Glutamatergic neuron (in vitro differentiated cells): ENCODE measurements at regions not wholly inside any gene's neighbourhood (a gene's known extent, or its start where the extent isn't known, plus 50 kb on each side); places are given as distances from the start of the nearest gene placed in this dataset.

ENCODE experiments used
- DNase-seq: peaks from one replicate; pipeline ENCODE4 v3.0.0; 2022
- H3K27ac Mint-ChIP-seq: one replicate; pipeline ENCODE4 v1.8.0; 2020; ENCODE audit warnings: mild to moderate bottlenecking, mixed read lengths, inconsistent platforms; ENCODE audit not compliant: unreplicated experiment
- H3K27me3 Mint-ChIP-seq: one replicate; pipeline ENCODE4 v1.8.0; 2020; ENCODE audit warnings: mild to moderate bottlenecking, moderate library complexity, mixed read lengths, inconsistent platforms; ENCODE audit not compliant: unreplicated experiment
- H3K36me3 Mint-ChIP-seq: one replicate; pipeline ENCODE4 v1.8.0; 2020; ENCODE audit warnings: mild to moderate bottlenecking, mixed read lengths, inconsistent platforms; ENCODE audit not compliant: unreplicated experiment
- H3K4me1 Mint-ChIP-seq: one replicate; pipeline ENCODE4 v1.8.0; 2020; ENCODE audit warnings: mild to moderate bottlenecking, low read depth, mixed read lengths, inconsistent platforms; ENCODE audit not compliant: unreplicated experiment
- H3K4me3 Mint-ChIP-seq: one replicate; pipeline ENCODE4 v1.8.0; 2020; ENCODE audit warnings: mild to moderate bottlenecking, mixed read lengths, inconsistent platforms; ENCODE audit not compliant: unreplicated experiment
- H3K9me3 Mint-ChIP-seq: one replicate; pipeline ENCODE4 v1.8.0; 2020; ENCODE audit warnings: mild to moderate bottlenecking, moderate library complexity, mixed read lengths, inconsistent platforms; ENCODE audit not compliant: unreplicated experiment
- TF ChIP-seq, protein P1 (sequence below): fragments of 200-600 bp; sonication (generic); IDR thresholded peaks from one replicate; pipeline ENCODE4 v1.5.0; 2021; ENCODE audit not compliant: partially characterized antibody, unreplicated experiment

DNA sequence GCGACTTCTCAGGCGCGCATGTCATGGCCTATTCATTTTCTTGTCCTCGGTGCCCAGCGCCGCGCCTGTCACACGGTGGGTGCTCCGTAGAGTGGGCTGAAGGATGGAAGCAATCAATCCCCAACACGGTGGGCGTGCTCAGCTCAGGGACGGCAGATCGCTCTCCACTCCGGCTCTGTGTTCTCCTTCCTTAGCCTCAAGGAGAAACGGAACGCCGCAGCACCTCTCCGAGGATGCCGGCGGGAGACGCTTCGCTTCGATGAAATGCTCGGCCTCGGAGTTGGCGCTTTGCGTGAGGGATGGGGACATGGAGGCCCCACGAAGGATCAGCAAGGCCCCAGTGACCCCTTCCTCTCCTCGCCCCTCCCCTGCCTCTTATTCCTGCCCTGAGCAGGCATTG is 199.5 kb downstream of the C9orf50 start:
- no peaks in the 10 kb centered on the region for H3K36me3 Mint-ChIP-seq
- H3K4me1 Mint-ChIP-seq, result peaks cover 17% of the 10 kb centered on the region
- DNase-seq, result no peak
- TF ChIP-seq, protein P1, sequence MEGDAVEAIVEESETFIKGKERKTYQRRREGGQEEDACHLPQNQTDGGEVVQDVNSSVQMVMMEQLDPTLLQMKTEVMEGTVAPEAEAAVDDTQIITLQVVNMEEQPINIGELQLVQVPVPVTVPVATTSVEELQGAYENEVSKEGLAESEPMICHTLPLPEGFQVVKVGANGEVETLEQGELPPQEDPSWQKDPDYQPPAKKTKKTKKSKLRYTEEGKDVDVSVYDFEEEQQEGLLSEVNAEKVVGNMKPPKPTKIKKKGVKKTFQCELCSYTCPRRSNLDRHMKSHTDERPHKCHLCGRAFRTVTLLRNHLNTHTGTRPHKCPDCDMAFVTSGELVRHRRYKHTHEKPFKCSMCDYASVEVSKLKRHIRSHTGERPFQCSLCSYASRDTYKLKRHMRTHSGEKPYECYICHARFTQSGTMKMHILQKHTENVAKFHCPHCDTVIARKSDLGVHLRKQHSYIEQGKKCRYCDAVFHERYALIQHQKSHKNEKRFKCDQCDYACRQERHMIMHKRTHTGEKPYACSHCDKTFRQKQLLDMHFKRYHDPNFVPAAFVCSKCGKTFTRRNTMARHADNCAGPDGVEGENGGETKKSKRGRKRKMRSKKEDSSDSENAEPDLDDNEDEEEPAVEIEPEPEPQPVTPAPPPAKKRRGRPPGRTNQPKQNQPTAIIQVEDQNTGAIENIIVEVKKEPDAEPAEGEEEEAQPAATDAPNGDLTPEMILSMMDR, result no peak
- no peak overlapping the region for H3K4me3 Mint-ChIP-seq
- H3K27me3 Mint-ChIP-seq, result peaks cover 6% of the 10 kb centered on the region
- no peak overlapping the region for H3K27ac Mint-ChIP-seq
- peaks cover 11% of the 10 kb centered on the region for H3K9me3 Mint-ChIP-seq

GRCh38 chr9:129420721-129421120 is 200.2 kb downstream of the C9orf50 start:
- TF ChIP-seq, protein P1, result no peak
- H3K27me3 Mint-ChIP-seq, result peaks cover 3% of the 10 kb centered on the region
- DNase-seq, result no peak
- H3K36me3 Mint-ChIP-seq, result no peaks in the 10 kb centered on the region
- H3K9me3 Mint-ChIP-seq, result peaks cover 8% of the 10 kb centered on the region
- no peak overlapping the region for H3K27ac Mint-ChIP-seq
- H3K4me3 Mint-ChIP-seq, result no peak overlapping the region
- peaks cover 17% of the 10 kb centered on the region for H3K4me1 Mint-ChIP-seq

- H3K4me1 Mint-ChIP-seq, result peaks cover 24% of the 10 kb centered on the region
- H3K27me3 Mint-ChIP-seq, result peaks cover 4% of the 10 kb centered on the region
- H3K27ac Mint-ChIP-seq, result peak overlapping the region; percentile 69
- no peaks in the 10 kb centered on the region for H3K36me3 Mint-ChIP-seq
- no peak overlapping the region for H3K4me3 Mint-ChIP-seq
- TF ChIP-seq, protein P1, result no peak
- DNase-seq, result no peak
- peaks cover 9% of the 10 kb centered on the region for H3K9me3 Mint-ChIP-seq
Measured at GRCh38 chr9:129419382-129419899, 201.5 kb downstream of the C9orf50 start.

DNA sequence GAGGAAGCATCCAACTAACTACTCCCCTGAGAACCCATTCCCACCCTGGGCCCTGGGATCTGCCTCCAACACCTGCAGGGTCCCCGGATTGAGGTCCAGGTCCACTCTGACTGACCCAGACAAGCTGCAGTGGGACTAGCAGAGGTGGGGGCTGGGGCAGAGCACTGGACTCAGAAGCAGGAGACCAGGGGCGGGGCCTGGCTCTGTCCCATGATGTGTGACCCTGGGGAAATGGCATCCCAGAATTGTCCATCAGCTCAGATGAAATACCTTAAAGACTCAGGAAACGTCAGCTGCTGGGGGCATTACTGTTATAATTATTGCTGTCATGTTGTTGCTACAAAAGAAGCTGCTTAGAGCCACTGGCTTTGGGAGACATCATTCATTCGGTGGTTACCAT is 202.4 kb downstream of the C9orf50 start:
- Mint-ChIP-seq H3K4me1 (peaks cover 26% of the 10 kb centered on the region), H3K27ac (no peak overlapping the region)
- TF ChIP-seq, protein P1, result no peak

DNA sequence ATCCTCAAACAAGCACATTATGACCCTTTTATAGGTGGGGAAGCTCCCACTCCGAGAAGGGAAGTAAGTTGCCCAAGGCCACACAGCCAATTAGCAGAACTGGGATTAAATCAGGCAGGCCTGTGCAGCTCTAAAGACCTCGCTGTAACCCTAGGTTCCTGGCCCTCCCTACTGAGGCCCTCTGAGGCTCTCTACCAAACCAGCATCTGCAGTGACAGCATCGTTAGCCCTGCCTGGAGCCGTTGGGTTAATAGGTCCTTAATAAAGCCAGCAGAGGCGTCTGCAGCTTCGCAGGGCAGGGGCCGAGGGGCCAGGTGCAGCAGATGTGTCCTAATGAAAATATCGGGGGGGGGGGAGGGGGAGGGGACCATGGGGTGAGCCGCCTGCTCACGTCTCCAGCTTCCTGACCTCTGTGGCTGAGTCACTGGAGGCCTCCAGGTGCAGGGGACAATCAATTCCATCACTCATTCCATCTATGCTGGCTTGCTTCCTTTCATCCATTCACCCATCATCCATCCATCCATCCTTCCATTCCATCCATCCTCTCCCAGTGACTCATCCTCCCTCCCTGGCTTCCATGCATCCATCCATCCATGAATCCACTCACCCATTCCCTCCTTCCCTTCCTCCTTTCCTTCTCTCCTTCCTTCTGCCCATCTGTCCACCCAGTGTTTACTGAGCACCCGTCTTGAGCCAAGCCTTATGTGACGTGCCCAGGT is 203.9 kb downstream of the C9orf50 start:
- Mint-ChIP-seq H3K27me3 (peaks cover 9% of the 10 kb centered on the region), H3K9me3 (peaks cover 12% of the 10 kb centered on the region), H3K4me1 (peaks cover 22% of the 10 kb centered on the region), H3K4me3 (peak overlapping the region; percentile 74), H3K36me3 (no peaks in the 10 kb centered on the region), H3K27ac (peak overlapping the region; percentile 85)
- no peak for DNase-seq
- TF ChIP-seq, protein P1, result no peak

More for the DNA sequence above, 202.4 kb downstream of the C9orf50 start:
- Mint-ChIP-seq H3K9me3 (peaks cover 9% of the 10 kb centered on the region), H3K36me3 (no peaks in the 10 kb centered on the region), H3K4me3 (no peak overlapping the region), H3K27me3 (peaks cover 7% of the 10 kb centered on the region)
- no peak for DNase-seq
